HG02973 (cell line): ENCODE measurements at regions not wholly inside any gene's neighbourhood (a gene's known extent, or its start where the extent isn't known, plus 50 kb on each side); places are given as distances from the start of the nearest gene placed in this dataset.

Experiments used
- ATAC-seq: cut with Tn5 transposase; IDR thresholded peaks from one replicate; pipeline ENCODE4 v1.9.1; 2021; ENCODE audit warnings: moderate library complexity; ENCODE audit not compliant: unreplicated experiment

GRCh38 chr9:115169003-115169402 lies 51.0 kb upstream of the TNC start:
- no peak for ATAC-seq

DNA sequence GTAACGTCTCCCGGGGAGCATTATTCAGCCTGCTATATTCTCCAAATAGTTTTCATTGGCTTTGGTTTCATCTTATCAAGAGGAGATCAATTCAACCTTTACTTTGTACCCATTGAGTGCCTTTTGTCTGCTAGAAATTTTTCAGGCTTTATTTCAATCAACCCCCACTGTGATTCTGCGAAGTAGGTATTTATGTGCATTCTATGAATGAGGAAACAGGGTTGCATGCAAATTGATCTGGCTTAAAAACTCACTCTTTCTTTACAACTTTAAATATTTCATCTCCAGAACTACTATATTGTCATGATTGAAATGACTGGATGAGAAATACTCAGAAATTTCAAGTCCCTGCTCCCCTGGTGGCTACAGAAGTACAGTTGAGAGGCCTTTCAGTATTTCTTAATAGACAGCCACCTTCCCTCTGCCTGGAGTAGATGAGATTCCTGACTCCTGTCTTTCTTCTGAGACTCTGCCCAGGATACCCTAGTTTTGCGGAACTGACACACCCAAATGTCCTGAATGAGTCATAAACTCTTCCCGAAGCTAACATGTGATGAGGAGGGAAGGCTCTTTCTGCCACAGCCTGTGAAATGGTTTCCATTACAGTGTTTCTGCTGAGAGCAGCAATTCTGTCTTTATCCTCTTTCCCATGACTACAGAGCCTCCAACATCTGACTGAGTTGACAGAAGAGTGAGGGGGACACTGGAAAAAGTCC lies 52.6 kb upstream of the TNC start:
- ATAC-seq = no peak

- no peak for ATAC-seq
Observed at GRCh38 chr9:115171921-115172388, 54.0 kb upstream of the TNC start.

DNA sequence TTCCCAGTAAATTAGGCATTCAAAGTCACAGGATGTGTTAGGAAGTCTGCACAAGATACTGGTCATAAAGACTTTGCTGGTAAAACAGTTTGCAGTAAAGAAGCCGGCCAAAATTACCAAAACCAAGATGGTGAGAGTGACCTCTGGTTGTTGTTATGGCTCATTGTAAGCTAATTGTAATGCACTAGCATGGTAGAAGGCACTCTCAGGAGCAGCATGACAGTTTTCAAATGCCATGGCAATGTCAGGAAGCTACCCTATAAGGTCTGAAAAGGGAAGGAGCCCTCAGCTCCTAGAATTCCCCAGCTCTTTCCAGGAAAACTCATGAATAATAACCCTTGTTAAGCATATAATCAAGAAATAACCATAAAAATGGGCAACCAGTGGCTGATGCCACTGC lies 64.3 kb upstream of the TNC start:
- no peak for ATAC-seq

DNA sequence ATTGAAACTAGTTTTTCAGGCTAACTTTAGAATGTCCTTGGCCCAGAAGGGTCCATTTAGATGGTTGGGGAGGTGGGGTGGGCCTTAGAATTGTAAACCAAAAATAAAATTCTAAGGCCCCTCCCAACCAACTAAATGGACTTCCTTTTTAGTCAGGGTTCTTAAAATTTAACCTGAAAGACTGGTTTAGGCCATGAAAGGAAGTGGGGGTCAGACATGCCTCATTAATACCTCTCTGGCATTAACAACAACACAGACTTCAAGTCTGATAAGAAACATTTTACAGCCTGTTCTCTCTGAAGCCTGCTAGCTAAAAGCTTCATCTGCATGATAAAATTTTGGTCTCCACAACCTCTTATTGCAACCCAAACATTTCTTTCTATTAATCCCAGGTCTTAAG lies 65.5 kb upstream of the TNC start:
- no peak for ATAC-seq

DNA sequence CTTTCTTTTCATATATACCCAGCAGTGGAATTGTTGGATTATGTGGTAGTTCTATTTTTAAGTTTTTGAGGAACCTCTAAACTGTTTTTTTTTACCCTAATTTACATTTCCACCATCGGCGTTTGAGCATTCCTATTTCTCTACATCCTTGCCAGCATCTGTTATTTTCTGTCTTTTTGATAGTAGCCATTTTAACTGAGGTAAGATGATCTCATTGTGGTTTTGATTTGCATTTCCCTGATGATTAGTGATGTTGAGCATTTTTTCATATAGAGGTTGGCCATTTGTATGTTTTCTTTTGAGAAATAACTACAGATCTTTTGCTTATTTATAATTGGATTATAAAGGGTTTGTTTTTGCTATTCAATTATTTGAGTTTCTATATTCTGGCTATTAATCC lies 71.7 kb upstream of the TNC start:
- ATAC-seq = no peak

GRCh38 chr9:115191667-115192066 lies 73.7 kb upstream of the TNC start:
- ATAC-seq = no peak

DNA sequence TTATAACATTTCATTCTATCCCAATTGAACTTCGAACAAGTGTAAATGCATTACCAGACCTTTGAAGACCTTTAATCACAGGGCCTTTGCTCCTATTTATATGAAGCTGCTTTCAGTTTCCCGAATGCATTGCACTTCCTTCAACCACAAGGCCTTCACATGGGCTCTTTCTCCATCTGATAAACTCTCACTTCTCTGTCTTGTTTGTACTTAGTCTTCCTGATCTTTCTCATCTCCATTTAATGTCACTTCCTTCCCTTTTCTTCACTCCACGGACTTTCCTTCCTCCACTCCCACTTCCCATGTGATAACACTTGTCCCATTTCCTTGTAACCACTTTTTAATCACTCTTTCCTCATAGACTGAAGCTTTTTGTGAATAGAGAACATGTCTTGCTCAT lies 74.3 kb upstream of the TNC start:
- ATAC-seq = no peak

- peak; percentile 78 for ATAC-seq
Observed at GRCh38 chr9:115192835-115193525, 75.0 kb upstream of the TNC start.

DNA sequence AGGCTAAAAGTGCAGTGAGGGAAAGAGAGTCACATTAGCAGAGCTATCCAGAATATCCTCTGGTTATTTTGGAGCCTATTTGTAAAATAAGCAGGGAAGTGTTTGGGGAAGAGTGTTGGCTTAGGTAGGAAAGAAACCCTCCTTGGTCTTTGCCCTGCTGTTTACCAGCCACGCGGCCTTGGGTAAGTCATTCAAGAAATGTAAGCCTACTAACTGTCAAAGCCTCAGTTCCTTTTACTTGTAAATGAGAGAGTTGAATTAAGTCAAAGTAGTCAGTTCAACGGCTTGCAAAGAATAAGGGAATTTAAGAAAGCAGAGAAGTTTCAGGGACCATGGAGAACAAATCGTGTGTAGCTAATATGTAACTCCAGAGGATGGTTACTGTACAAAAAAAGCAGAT lies 75.8 kb upstream of the TNC start:
- ATAC-seq = no peak

DNA sequence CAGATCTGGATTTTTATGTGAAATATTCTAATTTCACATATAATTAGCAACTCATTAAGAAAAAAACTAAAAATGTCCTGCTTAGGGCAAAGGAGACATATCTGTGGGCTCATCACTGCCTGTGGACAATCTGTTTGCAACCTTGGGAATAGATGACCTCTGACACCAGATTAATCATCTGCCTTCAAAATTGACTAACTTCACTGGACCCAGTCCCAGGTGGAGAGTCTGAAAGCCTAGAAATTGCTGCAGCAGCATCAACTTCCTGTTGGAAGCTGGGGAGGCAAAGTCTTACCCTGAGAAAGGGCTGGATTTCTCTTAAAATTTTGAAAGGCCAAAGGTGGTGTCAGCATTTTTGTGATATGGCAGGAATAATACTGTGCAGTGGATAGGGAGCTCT lies 76.3 kb upstream of the TNC start:
- ATAC-seq = no peak

DNA sequence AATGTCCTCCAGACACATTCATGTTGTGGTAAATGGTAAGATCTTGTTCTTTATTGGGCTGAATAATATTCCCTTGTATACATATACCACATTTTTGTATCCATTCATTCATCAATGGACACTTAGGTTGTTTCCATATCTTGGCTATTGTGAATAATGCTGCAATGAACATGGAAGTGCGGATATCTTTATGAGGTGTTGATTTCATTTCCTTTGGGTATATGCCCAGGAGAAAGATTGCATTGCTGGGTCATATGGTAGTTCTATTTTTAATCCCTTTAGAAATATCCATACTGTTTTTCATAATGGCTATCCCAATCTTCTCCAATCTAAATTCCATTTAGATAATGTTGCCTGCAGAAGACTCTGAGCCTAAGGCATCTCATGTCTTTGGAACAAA lies 78.0 kb upstream of the TNC start:
- ATAC-seq = no peak

DNA sequence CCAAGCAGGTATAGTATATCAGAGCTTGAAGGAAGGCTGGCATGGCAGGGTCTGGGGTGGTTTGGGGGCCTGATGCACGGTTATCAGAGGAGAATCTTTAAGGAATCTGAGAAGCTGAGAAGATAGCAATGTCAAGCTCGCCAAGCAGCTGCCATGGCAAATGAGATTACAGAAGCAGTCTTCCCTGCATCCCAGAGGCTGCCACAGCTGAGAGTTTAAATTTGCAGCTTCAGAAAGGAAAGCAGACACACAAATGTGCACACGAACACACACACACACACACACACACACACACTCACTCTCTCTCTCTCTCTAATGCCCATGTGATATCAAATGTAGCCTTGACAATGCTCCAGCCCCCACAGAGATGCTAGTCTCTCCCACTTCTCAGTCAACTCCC lies 79.0 kb upstream of the TNC start:
- ATAC-seq = no peak

DNA sequence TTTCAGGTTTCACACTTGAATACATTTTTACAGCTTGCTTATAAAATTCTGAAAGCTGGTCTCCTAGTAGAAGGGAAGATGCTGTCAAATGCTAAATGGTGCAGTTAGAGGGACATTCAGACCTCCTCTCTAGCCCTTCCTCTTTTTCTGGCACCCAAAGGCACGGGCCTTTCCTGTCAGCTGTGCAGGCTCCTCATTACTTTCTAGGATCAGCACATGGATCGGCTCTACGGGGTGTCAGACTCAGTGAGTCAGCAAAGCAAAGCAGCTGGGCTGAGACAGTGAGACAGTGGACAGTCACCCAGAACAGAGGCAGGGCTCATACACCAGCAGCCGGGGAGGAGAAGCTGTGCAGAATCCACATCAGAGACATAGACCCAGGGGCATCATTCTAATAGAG lies 80.0 kb upstream of the TNC start:
- no peak for ATAC-seq

DNA sequence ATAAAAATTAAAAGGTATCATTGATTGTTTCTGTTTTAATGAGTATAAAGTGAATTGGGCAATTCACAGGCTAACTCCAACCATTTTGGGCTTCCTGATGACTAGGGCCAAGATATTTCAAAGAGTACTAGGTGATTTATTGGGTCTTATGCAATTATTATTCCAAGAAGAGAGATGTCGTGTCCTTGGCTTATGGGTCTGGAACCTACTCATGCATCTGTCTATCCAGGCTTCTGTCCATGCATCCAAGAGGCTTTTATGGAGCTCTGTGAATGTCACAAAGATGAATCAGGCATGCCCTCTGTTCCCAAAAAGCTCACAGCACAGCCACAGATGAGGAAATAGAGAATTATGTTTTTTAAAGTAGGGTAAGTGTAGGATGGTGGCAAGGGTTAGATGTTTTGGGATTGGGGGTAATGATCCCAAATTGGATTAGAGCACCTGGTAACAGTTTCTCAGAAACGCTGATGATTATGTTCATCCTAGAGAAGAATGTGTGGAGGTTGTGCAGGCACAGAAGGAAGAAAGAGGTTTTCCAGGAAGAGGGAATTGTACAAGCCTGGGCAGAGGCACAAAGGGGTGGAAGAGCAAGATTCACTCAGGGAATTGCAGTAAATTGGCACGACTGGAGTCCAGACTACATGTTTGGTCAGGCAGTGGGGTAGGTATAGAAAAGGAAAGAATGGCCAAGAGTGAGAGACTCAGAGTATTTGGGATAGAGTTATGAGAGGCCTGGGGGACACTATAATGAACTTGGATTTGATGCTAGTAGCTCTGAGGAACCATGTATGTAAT lies 83.0 kb upstream of the TNC start:
- no peak for ATAC-seq

DNA sequence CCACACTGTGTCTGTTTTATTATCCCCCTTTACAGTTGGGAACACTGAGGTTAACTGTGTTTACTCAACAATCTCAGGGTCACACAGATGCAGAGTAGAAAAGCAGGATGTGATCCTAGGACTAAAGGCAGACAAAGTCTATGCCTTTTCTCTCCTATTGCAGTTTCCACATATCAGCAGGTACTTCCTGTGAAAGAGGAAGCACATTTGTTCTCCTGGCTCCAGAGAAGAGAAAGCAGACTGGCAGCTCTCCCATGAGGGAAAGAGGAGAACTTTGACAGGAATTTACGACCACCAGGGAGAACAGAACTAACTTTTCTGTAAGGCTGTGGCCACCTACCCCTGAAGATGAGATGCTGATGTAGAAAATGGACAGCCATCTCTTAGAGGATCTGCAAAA lies 84.2 kb upstream of the TNC start:
- no peak for ATAC-seq

GRCh38 chr9:115202960-115203751 lies 85.2 kb upstream of the TNC start:
- no peak for ATAC-seq

DNA sequence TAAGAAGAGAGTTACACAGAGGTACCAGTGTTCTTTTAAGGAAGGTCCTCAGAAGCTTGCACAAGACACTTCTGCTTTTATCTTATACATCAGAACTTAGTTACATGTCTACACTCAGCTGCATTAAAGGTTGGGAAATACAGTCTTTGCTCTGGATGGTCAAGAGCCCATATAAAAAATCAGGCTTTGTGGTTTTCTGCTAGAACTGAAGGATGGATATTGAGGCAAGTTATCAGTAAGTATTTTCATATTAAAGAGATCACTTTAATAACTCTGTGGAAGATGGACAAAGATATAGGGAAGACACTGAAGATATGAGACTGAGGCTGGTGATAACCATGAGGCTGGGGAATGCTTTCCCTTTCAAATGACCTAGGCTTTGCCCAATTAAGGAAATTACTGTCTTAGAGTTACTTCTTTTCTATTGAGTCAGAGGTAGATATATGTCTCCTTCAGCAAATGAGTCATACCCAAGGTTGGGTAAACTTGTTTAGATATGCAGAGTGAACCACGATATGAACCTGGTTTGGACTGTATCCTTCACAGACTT lies 87.0 kb upstream of the TNC start:
- peak; percentile 53 for ATAC-seq

DNA sequence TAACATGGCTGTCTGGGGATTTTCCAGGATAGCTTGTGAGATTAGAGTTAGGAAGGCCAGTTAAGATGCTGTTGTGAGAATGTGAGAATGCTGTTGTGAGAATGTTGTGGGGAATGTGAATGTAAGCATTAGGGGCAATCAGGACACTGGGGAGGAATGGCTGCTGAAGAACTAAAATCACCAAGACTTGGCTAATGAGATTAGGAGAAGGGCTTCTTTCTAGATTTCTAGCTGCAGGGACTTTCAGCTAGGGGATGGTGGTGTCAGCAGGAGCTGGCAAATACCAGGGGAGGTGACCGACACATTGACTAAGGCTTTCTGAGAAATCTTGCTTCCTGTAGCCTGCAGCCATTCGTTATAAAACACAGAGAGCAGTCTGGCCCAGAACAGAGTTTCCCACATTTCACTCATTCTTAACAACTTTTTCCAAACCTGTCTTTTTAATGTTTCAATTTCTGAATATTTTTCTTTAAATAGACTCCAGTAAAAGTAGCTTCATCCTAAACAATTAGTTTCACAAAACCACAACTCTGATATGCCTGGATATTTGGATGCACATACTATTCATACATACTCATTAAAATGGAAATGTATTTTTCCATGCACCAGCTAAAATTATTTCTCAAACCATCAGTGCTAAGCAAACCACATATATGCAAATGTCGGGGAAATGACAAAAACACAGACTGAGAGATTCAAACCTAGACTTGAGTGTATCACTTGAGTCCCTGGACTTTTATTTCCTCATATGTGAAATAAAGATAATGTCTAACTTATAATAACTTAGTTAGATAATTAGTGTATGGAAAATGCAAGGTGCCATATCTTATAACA lies 89.3 kb upstream of the TNC start:
- ATAC-seq = peak; percentile 43

DNA sequence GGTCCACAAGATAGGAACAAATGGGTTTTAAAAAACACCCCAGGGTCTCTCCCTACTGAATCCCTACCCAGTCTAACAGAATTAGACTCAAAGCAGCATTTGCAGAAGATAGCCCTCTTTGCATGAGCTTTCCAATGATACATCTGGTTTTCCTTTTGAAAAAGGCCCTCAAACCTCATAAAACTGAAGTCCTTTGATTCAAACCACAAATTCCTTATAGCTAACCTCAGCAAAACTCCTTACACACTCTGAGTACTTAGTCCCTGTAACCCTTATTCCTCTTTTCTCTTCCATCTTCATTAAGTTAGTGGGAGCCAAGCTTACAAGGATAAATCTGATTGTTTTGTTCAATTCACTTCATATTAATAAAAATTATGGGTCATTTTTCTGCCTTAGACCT lies 90.5 kb upstream of the TNC start:
- no peak for ATAC-seq
